Upper lobe of left lung (tissue), 6 donors: ENCODE measurements at regions not wholly inside any gene's neighbourhood (a gene's known extent, or its start where the extent isn't known, plus 50 kb on each side); places are given as distances from the start of the nearest gene placed in this dataset.

ENCODE experiments used
- ATAC-seq, 2 donors: fragments of 200-7000 bp; cut with Tn5 transposase; one replicate each; pipeline ENCODE4 v1.9.1; 2022; ENCODE audit warnings: mild to moderate bottlenecking in 2 of 2, moderate library complexity in 2 of 2; ENCODE audit not compliant: low FRiP score in 2 of 2
- DNase-seq, 2 donors: peaks; one replicate each; pipeline ENCODE4 v3.0.0-alpha.2; 2019 to 2020
- H3K27ac ChIP-seq, 4 donors: fragments of 200-600 bp; sonication (generic); one replicate each; pipeline ENCODE4 v1.5.1; 2016 to 2019
- H3K27me3 ChIP-seq, 4 donors: fragments of 200-600 bp; sonication (generic); one replicate each; pipeline ENCODE4 v1.5.1; 2017 to 2019
- H3K36me3 ChIP-seq, 4 donors: fragments of 200-600 bp; sonication (generic); one replicate each; pipeline ENCODE4 v1.5.1; 2016 to 2019
- H3K4me1 ChIP-seq, 4 donors: fragments of 200-600 bp; sonication (generic); one replicate each; pipeline ENCODE4 v1.5.1; 2018 to 2019
- H3K4me3 ChIP-seq, 4 donors: fragments of 200-600 bp; sonication (generic); one replicate each; pipeline ENCODE4 v1.5.1; 2017 to 2019; ENCODE audit warnings: mild to moderate bottlenecking in 2 of 4, moderate library complexity in 1 of 4
- H3K9me3 ChIP-seq, 4 donors: fragments of 200-600 bp; sonication (generic); one replicate each; pipeline ENCODE4 v1.5.1; 2018 to 2019
- CTCF ChIP-seq, 6 experiments: fragments of 450-650 bp in 4 of 6; fragments of 200-600 bp in 2 of 6; sonication (generic) in 2 of 6; IDR thresholded peaks; one replicate each; pipeline ENCODE4 v1.5.1; 2016 to 2019; ENCODE audit warnings: antibody characterized with exemption in 6 of 6
- EP300 ChIP-seq, 4 donors: sonication (generic); formaldehyde crosslinking; IDR thresholded peaks; one replicate each; pipeline ENCODE4 v1.5.1; 2017; ENCODE audit warnings: antibody characterized with exemption in 4 of 4, control low read depth in 2 of 4
- POLR2A ChIP-seq, 4 donors: fragments of 450-650 bp; IDR thresholded peaks; one replicate each; pipeline ENCODE4 v1.5.1; 2016 to 2017; ENCODE audit warnings: antibody characterized with exemption in 4 of 4, mild to moderate bottlenecking in 2 of 4
- POLR2AphosphoS5 ChIP-seq, 2 donors: sonication (generic); formaldehyde crosslinking; IDR thresholded peaks; one replicate each; pipeline ENCODE4 v1.5.1; 2017; ENCODE audit warnings: antibody characterized with exemption in 2 of 2
- WGBS, 2 donors: methylation state at CpG; one replicate each; pipeline ENCODE4 v1.1.5; 2017 to 2018; 5-methylcytosine and 5-hydroxymethylcytosine counted together
- donor health status: DM: no; HTN: no; CAD: no; lungs with moderate emphysema.
- donor health status: DM: no; HTN: yes; CAD: no; lungs with severe emphysema.

DNA sequence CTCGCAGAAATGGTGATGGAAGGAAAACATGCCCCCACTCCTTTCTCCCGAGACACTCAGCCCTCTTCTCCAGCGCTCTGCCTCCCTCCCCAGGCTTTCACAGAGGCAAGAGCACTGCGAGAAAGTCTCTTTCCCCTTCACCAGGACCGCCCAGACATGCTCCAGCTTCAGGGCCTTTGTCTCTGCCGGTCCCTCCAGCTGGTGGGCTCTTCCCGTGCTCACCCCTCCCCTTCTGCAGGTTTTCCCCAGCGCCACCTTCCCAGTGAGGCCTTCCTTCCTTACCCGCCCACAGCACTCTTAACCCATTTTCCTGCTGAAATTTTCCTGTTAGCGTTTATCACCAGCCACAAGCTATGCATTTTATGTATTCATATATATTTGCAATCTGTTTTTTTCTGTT is 86.2 kb downstream of the TFAP2C start:
- no peaks in the 10 kb centered on the region for H3K36me3 ChIP-seq
- no peak overlapping the region for H3K27ac ChIP-seq
- no peak for ATAC-seq
- no peak overlapping the region for H3K4me3 ChIP-seq
- 41 to 57% methylated on average over 10 of the region's 10 CpGs for WGBS, 2 donors
- TF ChIP-seq POLR2A (IDR thresholded peaks at IDR 0.05) (no peak), POLR2AphosphoS5 (IDR thresholded peaks at IDR 0.05) (no peak), CTCF (IDR thresholded peaks at IDR 0.05) (no peak), EP300 (IDR thresholded peaks at IDR 0.05) (no peak)
- no peak for DNase-seq
- no peaks in the 10 kb centered on the region for H3K27me3 ChIP-seq
- no peaks in the 10 kb centered on the region for H3K9me3 ChIP-seq
- no peaks in the 10 kb centered on the region for H3K4me1 ChIP-seq

- no peaks in the 10 kb centered on the region for H3K27me3 ChIP-seq
- H3K9me3 ChIP-seq = no peaks in the 10 kb centered on the region
- WGBS, 2 donors = 42 to 68% methylated on average over 3 of the region's 3 CpGs
- no peak for ATAC-seq
- H3K36me3 ChIP-seq = no peaks in the 10 kb centered on the region
- no peak overlapping the region for H3K4me3 ChIP-seq
- H3K27ac ChIP-seq = no peak overlapping the region
- no peak for DNase-seq
- no peak for TF ChIP-seq POLR2A (IDR thresholded peaks at IDR 0.05)
- TF ChIP-seq CTCF (IDR thresholded peaks at IDR 0.05) = no peak
- TF ChIP-seq EP300 (IDR thresholded peaks at IDR 0.05) = no peak
- TF ChIP-seq POLR2AphosphoS5 (IDR thresholded peaks at IDR 0.05) = no peak
- H3K4me1 ChIP-seq = no peaks in the 10 kb centered on the region
Observed at GRCh38 chr20:56715902-56716519, 86.9 kb downstream of the TFAP2C start.

- no peak for DNase-seq
- H3K9me3 ChIP-seq = no peaks in the 10 kb centered on the region
- H3K36me3 ChIP-seq = no peaks in the 10 kb centered on the region
- WGBS, 2 donors = 69 to 82% methylated on average over 4 to 11 of the region's 11 CpGs
- no peak for ATAC-seq
- no peaks in the 10 kb centered on the region for H3K27me3 ChIP-seq
- no peaks in the 10 kb centered on the region for H3K4me1 ChIP-seq
- no peak overlapping the region for H3K4me3 ChIP-seq
- no peak for TF ChIP-seq CTCF (IDR thresholded peaks at IDR 0.05)
- no peak for TF ChIP-seq EP300 (IDR thresholded peaks at IDR 0.05)
- TF ChIP-seq POLR2A (IDR thresholded peaks at IDR 0.05) = no peak
- H3K27ac ChIP-seq = no peak overlapping the region
Observed at GRCh38 chr20:56716806-56717205, 87.7 kb downstream of the TFAP2C start.

- H3K4me1 ChIP-seq = no peaks in the 10 kb centered on the region
- 88% methylated on average over 2 of the region's 2 CpGs for WGBS, 2 donors
- H3K36me3 ChIP-seq = no peaks in the 10 kb centered on the region
- DNase-seq (no peak), ATAC-seq (no peak)
- TF ChIP-seq EP300 (IDR thresholded peaks at IDR 0.05) (no peak), POLR2AphosphoS5 (IDR thresholded peaks at IDR 0.05) (no peak), CTCF (IDR thresholded peaks at IDR 0.05) (no peak), POLR2A (IDR thresholded peaks at IDR 0.05) (no peak)
- no peak overlapping the region for H3K27ac ChIP-seq
- H3K4me3 ChIP-seq = no peak overlapping the region
- H3K27me3 ChIP-seq = no peaks in the 10 kb centered on the region
- H3K9me3 ChIP-seq = no peaks in the 10 kb centered on the region
Observed at GRCh38 chr20:56718816-56719215, 89.7 kb downstream of the TFAP2C start.

DNA sequence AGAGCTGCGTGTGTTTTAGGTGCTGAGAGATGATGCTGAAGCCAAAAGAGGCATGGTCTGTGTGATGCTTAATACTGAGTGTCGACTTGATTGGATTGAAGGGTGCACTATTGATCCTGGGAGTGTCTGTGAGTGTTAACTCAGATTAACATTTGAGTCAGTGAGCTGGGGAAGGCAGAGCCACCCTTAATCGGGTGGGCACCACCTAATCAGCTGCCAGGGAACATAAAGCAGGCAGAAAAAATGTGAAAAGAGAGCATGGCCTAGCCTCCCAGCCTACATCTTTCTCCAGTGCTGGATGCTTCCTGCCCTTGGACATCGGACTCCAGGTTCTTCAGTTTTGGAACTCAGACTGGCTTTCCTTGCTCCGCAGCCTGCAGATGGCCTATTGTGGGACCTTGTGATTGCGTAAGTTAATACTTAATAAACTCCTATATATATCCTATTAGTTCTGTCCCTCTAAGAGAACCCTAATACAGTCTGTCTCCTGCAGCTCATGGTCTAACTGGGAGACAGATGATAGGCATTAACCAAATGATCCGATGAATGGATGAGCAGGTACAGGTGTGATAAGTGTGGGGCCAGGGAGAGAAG is 91.6 kb downstream of the TFAP2C start:
- WGBS, 2 donors = 90 to 93% methylated on average over 7 of the region's 7 CpGs
- H3K36me3 ChIP-seq = no peaks in the 10 kb centered on the region

More for the DNA sequence above, 91.6 kb downstream of the TFAP2C start:
- no peaks in the 10 kb centered on the region for H3K4me1 ChIP-seq
- no peaks in the 10 kb centered on the region for H3K27me3 ChIP-seq
- no peak for TF ChIP-seq POLR2A (IDR thresholded peaks at IDR 0.05)
- no peak for TF ChIP-seq EP300 (IDR thresholded peaks at IDR 0.05)
- no peak for TF ChIP-seq POLR2AphosphoS5 (IDR thresholded peaks at IDR 0.05)
- TF ChIP-seq CTCF (IDR thresholded peaks at IDR 0.05) = no peak
- H3K4me3 ChIP-seq = no peak overlapping the region
- H3K9me3 ChIP-seq = no peaks in the 10 kb centered on the region
- ATAC-seq (no peak), DNase-seq (no peak)
- H3K27ac ChIP-seq = no peak overlapping the region
